ENCODE measurements at regions not wholly inside any gene's neighbourhood (a gene's known extent, or its start where the extent isn't known, plus 50 kb on each side); places are given as distances from the start of the nearest gene placed in this dataset.

DNA sequence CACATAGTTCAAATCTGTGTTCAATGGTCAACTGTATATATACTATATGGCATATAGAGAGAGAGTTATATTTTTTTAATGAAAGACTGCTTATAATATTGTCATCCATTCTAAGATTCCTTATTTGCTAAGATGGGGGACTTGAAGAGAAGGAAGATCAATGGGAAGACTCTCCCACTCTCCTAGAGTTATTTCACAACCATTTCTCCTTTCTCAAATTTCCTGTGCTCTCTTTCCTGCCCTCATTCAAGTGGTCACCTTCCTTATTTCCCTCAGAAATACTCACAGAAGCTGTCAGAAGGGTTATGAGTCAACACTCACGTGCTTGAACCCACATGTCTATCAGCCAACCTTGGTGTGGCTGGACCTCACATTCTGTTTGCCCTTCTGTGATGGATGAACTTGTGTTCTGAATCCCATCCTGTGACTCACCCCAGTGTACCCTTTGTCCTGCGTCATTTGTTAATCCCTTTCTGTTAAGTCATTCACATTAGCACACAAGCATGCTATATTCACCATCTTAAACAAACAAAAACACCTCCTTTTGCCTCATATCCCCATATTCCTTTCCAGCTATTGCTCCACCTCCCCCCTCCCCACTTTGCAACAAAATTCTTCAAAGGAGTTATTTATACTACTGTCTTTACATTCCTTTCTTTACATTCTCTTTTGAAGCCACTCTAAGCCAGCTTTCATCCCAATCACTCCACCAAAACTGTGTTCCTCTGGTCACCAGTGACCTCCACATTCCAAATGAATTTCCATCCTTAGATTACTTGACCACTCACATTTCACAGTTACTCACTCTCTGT, 279.3 kb upstream of the TCF21 start (continued):
- peak; percentile 73 for TF ChIP-seq ZNF584 (CRISPR knock-in tag; IDR thresholded peaks at IDR 0.05; ENCODE audit: low read depth)
- no peak for TF ChIP-seq ZNF449 (CRISPR knock-in tag; IDR thresholded peaks at IDR 0.05)
- TF ChIP-seq JUN (IDR thresholded peaks at IDR 0.05; ENCODE audit: borderline replicate concordance, low read depth, low read length) = 0 out of 2 replicates have a peak, but pooled peaks have one; percentile 34
- TF ChIP-seq JUN (CRISPR knock-in tag; IDR thresholded peaks at IDR 0.05; ENCODE audit: borderline replicate concordance) = no peak
- TF ChIP-seq, protein P1, sequence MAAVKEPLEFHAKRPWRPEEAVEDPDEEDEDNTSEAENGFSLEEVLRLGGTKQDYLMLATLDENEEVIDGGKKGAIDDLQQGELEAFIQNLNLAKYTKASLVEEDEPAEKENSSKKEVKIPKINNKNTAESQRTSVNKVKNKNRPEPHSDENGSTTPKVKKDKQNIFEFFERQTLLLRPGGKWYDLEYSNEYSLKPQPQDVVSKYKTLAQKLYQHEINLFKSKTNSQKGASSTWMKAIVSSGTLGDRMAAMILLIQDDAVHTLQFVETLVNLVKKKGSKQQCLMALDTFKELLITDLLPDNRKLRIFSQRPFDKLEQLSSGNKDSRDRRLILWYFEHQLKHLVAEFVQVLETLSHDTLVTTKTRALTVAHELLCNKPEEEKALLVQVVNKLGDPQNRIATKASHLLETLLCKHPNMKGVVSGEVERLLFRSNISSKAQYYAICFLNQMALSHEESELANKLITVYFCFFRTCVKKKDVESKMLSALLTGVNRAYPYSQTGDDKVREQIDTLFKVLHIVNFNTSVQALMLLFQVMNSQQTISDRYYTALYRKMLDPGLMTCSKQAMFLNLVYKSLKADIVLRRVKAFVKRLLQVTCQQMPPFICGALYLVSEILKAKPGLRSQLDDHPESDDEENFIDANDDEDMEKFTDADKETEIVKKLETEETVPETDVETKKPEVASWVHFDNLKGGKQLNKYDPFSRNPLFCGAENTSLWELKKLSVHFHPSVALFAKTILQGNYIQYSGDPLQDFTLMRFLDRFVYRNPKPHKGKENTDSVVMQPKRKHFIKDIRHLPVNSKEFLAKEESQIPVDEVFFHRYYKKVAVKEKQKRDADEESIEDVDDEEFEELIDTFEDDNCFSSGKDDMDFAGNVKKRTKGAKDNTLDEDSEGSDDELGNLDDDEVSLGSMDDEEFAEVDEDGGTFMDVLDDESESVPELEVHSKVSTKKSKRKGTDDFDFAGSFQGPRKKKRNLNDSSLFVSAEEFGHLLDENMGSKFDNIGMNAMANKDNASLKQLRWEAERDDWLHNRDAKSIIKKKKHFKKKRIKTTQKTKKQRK (IDR thresholded peaks at IDR 0.05; ENCODE audit: borderline replicate concordance, low read depth, low read length) = no peak
- TF ChIP-seq, protein P2, sequence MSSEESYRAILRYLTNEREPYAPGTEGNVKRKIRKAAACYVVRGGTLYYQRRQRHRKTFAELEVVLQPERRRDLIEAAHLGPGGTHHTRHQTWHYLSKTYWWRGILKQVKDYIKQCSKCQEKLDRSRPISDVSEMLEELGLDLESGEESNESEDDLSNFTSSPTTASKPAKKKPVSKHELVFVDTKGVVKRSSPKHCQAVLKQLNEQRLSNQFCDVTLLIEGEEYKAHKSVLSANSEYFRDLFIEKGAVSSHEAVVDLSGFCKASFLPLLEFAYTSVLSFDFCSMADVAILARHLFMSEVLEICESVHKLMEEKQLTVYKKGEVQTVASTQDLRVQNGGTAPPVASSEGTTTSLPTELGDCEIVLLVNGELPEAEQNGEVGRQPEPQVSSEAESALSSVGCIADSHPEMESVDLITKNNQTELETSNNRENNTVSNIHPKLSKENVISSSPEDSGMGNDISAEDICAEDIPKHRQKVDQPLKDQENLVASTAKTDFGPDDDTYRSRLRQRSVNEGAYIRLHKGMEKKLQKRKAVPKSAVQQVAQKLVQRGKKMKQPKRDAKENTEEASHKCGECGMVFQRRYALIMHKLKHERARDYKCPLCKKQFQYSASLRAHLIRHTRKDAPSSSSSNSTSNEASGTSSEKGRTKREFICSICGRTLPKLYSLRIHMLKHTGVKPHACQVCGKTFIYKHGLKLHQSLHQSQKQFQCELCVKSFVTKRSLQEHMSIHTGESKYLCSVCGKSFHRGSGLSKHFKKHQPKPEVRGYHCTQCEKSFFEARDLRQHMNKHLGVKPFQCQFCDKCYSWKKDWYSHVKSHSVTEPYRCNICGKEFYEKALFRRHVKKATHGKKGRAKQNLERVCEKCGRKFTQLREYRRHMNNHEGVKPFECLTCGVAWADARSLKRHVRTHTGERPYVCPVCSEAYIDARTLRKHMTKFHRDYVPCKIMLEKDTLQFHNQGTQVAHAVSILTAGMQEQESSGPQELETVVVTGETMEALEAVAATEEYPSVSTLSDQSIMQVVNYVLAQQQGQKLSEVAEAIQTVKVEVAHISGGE (CRISPR knock-in tag; IDR thresholded peaks at IDR 0.05) = no peak
- no peak for TF ChIP-seq USF2 (CRISPR knock-in tag; IDR thresholded peaks at IDR 0.05)
- TF ChIP-seq CREM (IDR thresholded peaks at IDR 0.05; ENCODE audit: low read depth) = 0 out of 2 replicates have a peak, but pooled peaks have one; percentile 31
- peak; percentile 23; the same call in 1 of the 2 replicates for TF ChIP-seq VEZF1 (CRISPR knock-in tag; IDR thresholded peaks at IDR 0.05)
- peak; percentile 73 for TF ChIP-seq BHLHE40 (IDR thresholded peaks at IDR 0.05; ENCODE audit: low read length)

Data from K562 (cell line).